ENCODE measurements at regions not wholly inside any gene's neighbourhood (a gene's known extent, or its start where the extent isn't known, plus 50 kb on each side); places are given as distances from the start of the nearest gene placed in this dataset.

DNA sequence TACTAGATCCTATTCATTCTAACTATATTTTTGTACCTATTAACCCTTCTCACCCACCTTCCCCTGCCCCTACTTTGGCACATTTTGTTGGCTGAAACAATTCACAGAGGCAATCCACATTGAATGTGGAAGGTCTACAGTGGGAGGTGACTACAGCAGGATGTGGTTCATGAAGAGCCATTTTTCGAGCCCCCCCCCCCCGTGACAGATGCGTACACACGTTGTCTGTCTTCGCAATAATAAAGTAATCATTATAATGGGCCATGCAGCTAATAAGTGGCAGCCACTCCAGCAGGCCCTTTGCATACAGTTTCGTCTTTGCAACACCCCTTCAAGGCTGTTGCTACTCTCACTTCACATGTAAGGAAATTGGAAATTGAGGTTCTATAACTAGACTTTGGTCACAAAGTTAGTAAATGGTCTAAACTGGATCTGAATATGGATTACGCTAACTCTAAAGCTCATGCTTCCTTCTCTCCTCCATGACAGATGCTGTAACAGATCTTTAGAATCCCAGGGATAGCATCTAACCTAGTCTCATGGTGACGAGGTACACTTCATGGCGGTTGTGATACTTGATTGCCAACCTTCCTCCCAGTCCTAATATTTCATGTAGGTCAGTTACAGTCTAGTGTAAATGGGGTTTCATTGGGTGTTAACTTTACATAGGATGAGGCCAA, 176.8 kb downstream of the MYCN start:
- dilution Hi-C loops (cut with HindIII; ENCODE audit: low sequenced_read_pairs, unreplicated experiment) (no loop called here), in situ Hi-C loops (cut with MboI; ENCODE audit: low sequenced_read_pairs) (no loop called here), intact Hi-C loops (cut with micrococcal nuclease) (no loop called here)
- H3K23ac ChIP-seq (ENCODE audit: low read depth, low read length): no peak overlapping the region
- H2BK15ac ChIP-seq (ENCODE audit: low read depth, low read length): no peak overlapping the region
- 80% methylated on average over 2 of the region's 9 CpGs; no CpG with 5 or more reads in 1 of the 2 experiments for WGBS, 2 experiments (ENCODE audit: extremely low coverage in 2 of 2, insufficient read length in 1 of 2)
- no peaks in the 10 kb centered on the region for H3K79me1 ChIP-seq (ENCODE audit: low read depth in 1 of 2, low read length in 2 of 2)
- ChIA-PET POLR2A (ENCODE audit: unreplicated experiment) (no interaction called here), CTCF (no interaction called here)
- H3K56ac ChIP-seq (ENCODE audit: extremely low read depth, insufficient read depth, low read length): no peak overlapping the region
- no peak overlapping the region for H3K18ac ChIP-seq (ENCODE audit: low read depth, low read length)
- no peak overlapping the region for H3K4ac ChIP-seq (ENCODE audit: low read depth, low read length)
- H4K91ac ChIP-seq (ENCODE audit: insufficient read depth, low read depth, low read length): no peak overlapping the region
- H4K5ac ChIP-seq (ENCODE audit: low read depth, low read length): no peak overlapping the region
- no TSS peak for BruUV-seq (replicated peaks)
- H3K4me2 ChIP-seq (ENCODE audit: low read depth, low read length): no peak overlapping the region
- no peaks in the 10 kb centered on the region for H3K4me1 ChIP-seq (ENCODE audit: control insufficient read depth, insufficient read depth, low read length)
- ATAC-seq (ENCODE audit: low read depth): no peak
- no peak overlapping the region for H3K27ac ChIP-seq (ENCODE audit: insufficient read depth, low read length)
- peaks cover 22% of the 10 kb centered on the region for H3K9me3 ChIP-seq (ENCODE audit: control insufficient read depth, insufficient read depth, low read length)
- H2BK20ac ChIP-seq (ENCODE audit: low read depth, low read length): no peak overlapping the region
- TF ChIP-seq NFE2L2 (IDR thresholded peaks at IDR 0.05; ENCODE audit: low read depth, low read length): no peak
- TF ChIP-seq MAZ (IDR thresholded peaks at IDR 0.05; ENCODE audit: borderline replicate concordance, low read depth, low read length): no peak
- TF ChIP-seq CTCF (conservative IDR thresholded peaks at IDR 0.05; ENCODE audit: low read depth, low read length): no peak
- no peak for TF ChIP-seq BHLHE40 (IDR thresholded peaks at IDR 0.05; ENCODE audit: low read depth, low read length)
- no peak for TF ChIP-seq RCOR1 (IDR thresholded peaks at IDR 0.05; ENCODE audit: insufficient replicate concordance, low read length)
- no peak for DNase-seq
- H2AFZ ChIP-seq (replicated peaks; ENCODE audit: low read length, poor library complexity): no peak overlapping the region
- no peaks in the 10 kb centered on the region for H3K27me3 ChIP-seq (ENCODE audit: control insufficient read depth, insufficient read depth, low read length)
- H2AK5ac ChIP-seq (ENCODE audit: low read depth, low read length): no peak overlapping the region
- H4K8ac ChIP-seq (ENCODE audit: low read depth in 2 of 2, low read length in 2 of 2): no peak overlapping the region
- H3K14ac ChIP-seq (replicated peaks; ENCODE audit: low read depth, low read length): no peak overlapping the region
- no peak overlapping the region for H2AK9ac ChIP-seq (replicated peaks; ENCODE audit: low read depth, low read length, poor library complexity)
- H2BK5ac ChIP-seq (ENCODE audit: low read depth, low read length, poor library complexity, severe bottlenecking): no peak overlapping the region
- H3K9me1 ChIP-seq (ENCODE audit: insufficient read depth, low read length): no peaks in the 10 kb centered on the region
- no peaks in the 10 kb centered on the region for H3K36me3 ChIP-seq (ENCODE audit: control insufficient read depth, insufficient read depth, low read length)
- no peak overlapping the region for H3K4me3 ChIP-seq (ENCODE audit: insufficient read depth, low read depth, low read length)
- no peak overlapping the region for H3K9ac ChIP-seq (ENCODE audit: low read depth, low read length)
- H4K20me1 ChIP-seq (ENCODE audit: insufficient read depth, low read length): no peaks in the 10 kb centered on the region
- no peak overlapping the region for H2BK120ac ChIP-seq (ENCODE audit: low read depth, low read length)

Data from IMR-90 (cell line).